GM19324 (cell line): ENCODE measurements at regions not wholly inside any gene's neighbourhood (a gene's known extent, or its start where the extent isn't known, plus 50 kb on each side); places are given as distances from the start of the nearest gene placed in this dataset.
A peak's percentile ranks its signal among the peaks of the same experiment; 100 is the strongest.
"Not testable (repeated sequence)": the region's sequence is repeated elsewhere in the genome, so short reads cannot be mapped to it uniquely, and the experiment has no call there.

ENCODE experiments used
- ATAC-seq: cut with Tn5 transposase; IDR thresholded peaks from one replicate; pipeline ENCODE4 v1.9.1; 2021; ENCODE audit warnings: mild to moderate bottlenecking, moderate library complexity; ENCODE audit not compliant: unreplicated experiment, low FRiP score

GRCh38 chr5:40356248-40356647 is 323.5 kb upstream of the PTGER4 start:
- ATAC-seq, result no peak

- ATAC-seq, result no peak
These were observed 323.9 kb upstream of the PTGER4 start for GRCh38 chr5:40355846-40356245.

- ATAC-seq, result no peak
These were observed 324.5 kb upstream of the PTGER4 start for GRCh38 chr5:40355181-40355580.

- no peak for ATAC-seq
These were observed 325.5 kb upstream of the PTGER4 start for GRCh38 chr5:40354171-40354570.

GRCh38 chr5:40353442-40353841 is 326.3 kb upstream of the PTGER4 start:
- ATAC-seq, result no peak

- no peak for ATAC-seq
These were observed 331.6 kb upstream of the PTGER4 start for GRCh38 chr5:40347981-40348725.

- no peak for ATAC-seq
These were observed 332.8 kb upstream of the PTGER4 start for GRCh38 chr5:40346901-40347300.

- not testable (repeated sequence) for ATAC-seq
These were observed 341.3 kb upstream of the PTGER4 start for GRCh38 chr5:40338434-40338833.

- ATAC-seq, result no peak
These were observed 345.5 kb upstream of the PTGER4 start for GRCh38 chr5:40334242-40334635.

- ATAC-seq, result peak; percentile 56
These were observed 346.1 kb upstream of the PTGER4 start for GRCh38 chr5:40333459-40334241.

GRCh38 chr5:40332970-40333369 is 346.7 kb upstream of the PTGER4 start:
- no peak for ATAC-seq

GRCh38 chr5:40331616-40332015 is 348.1 kb upstream of the PTGER4 start:
- no peak for ATAC-seq

- ATAC-seq, result no peak
These were observed 358.2 kb upstream of the PTGER4 start for GRCh38 chr5:40321514-40321913.

- ATAC-seq, result no peak
These were observed 361.3 kb upstream of the PTGER4 start for GRCh38 chr5:40318395-40318794.

- ATAC-seq, result no peak
These were observed 362.7 kb upstream of the PTGER4 start for GRCh38 chr5:40317023-40317422.

GRCh38 chr5:40315126-40315525 is 364.6 kb upstream of the PTGER4 start:
- no peak for ATAC-seq

- ATAC-seq, result no peak
These were observed 365.4 kb upstream of the PTGER4 start for GRCh38 chr5:40314275-40314674.

- no peak for ATAC-seq
These were observed 367.5 kb upstream of the PTGER4 start for GRCh38 chr5:40312205-40312604.

GRCh38 chr5:40309851-40310250 is 369.9 kb upstream of the PTGER4 start:
- ATAC-seq, result no peak

GRCh38 chr5:40308867-40309266 is 370.8 kb upstream of the PTGER4 start:
- no peak for ATAC-seq

- no peak for ATAC-seq
These were observed 371.8 kb upstream of the PTGER4 start for GRCh38 chr5:40307920-40308319.
